Panc1 (cell line): ENCODE measurements at regions not wholly inside any gene's neighbourhood (a gene's known extent, or its start where the extent isn't known, plus 50 kb on each side); places are given as distances from the start of the nearest gene placed in this dataset.

Experiments
- ATAC-seq: fragments of 200-7000 bp; cut with Tn5 transposase; 2 replicates; pipeline ENCODE4 v1.9.1; 2020; ENCODE audit warnings: mild to moderate bottlenecking, moderate library complexity
- BruUV-seq: library from RNA; stranded (reverse); fragments of 400-500 nt; replicated peaks from 2 replicates; lab custom pipeline; 2021; lab: Mats Ljungman, UMichigan
- CTCF ChIA-PET: fragments of 300-600 bp; sonication (Branson Sonifier 250); formaldehyde crosslinking; loops from one replicate; lab custom pipeline; 2022; ENCODE audit warnings: antibody characterized with exemption; lab: Charles Lee
- POLR2A ChIA-PET: fragments of 300-600 bp; sonication (Branson Sonifier 250); formaldehyde crosslinking; loops from one replicate; lab custom pipeline; 2022; ENCODE audit warnings: antibody characterized with exemption; lab: Charles Lee
- DNase-seq: peaks from one replicate; pipeline ENCODE4 v3.0.0-alpha.2; 2010; ENCODE audit warnings: low read depth, low spot score
- H3K27ac ChIP-seq: 2 replicates; pipeline ENCODE4 v1.5.1; 2011; ENCODE audit warnings: mild to moderate bottlenecking, low read length, inconsistent platforms
- H3K27me3 ChIP-seq: fragments of 200-500 bp; sonication (Bioruptor generic); 2 replicates; pipeline ENCODE4 v1.6.0; 2014; ENCODE audit warnings: low read length, inconsistent platforms; ENCODE audit not compliant: control insufficient read depth, insufficient read depth
- H3K36me3 ChIP-seq: fragments of 200-500 bp; sonication (Bioruptor generic); 2 replicates; pipeline ENCODE4 v1.5.1; 2014; ENCODE audit warnings: inconsistent platforms, mild to moderate bottlenecking, low read length, moderate library complexity; ENCODE audit not compliant: control insufficient read depth, insufficient read depth
- H3K4me1 ChIP-seq: 2 replicates; pipeline ENCODE4 v1.5.1; 2011; ENCODE audit warnings: inconsistent platforms, mild to moderate bottlenecking, low read length, moderate library complexity; ENCODE audit not compliant: control insufficient read depth, insufficient read depth
- H3K4me3 ChIP-seq, 2 experiments: 2 replicates each; pipeline ENCODE4 v1.5.1; 2011 to 2012; ENCODE audit warnings: low read depth in 2 of 2, low read length in 2 of 2, mild to moderate bottlenecking in 2 of 2, inconsistent platforms in 1 of 2, moderate library complexity in 1 of 2
- H3K9me3 ChIP-seq: fragments of 200-500 bp; sonication (Bioruptor generic); 2 replicates; pipeline ENCODE4 v1.5.1; 2014; ENCODE audit warnings: low read depth, mild to moderate bottlenecking, inconsistent platforms, low read length, moderate library complexity; ENCODE audit not compliant: control insufficient read depth, insufficient read depth
- POLR2AphosphoS5 ChIP-seq: IDR thresholded peaks from 2 replicates; pipeline ENCODE4 v1.6.1; 2012; ENCODE audit warnings: mild to moderate bottlenecking, low read depth, low read length, moderate library complexity
- SIN3A ChIP-seq: IDR thresholded peaks from 2 replicates; pipeline ENCODE4 v1.6.1; 2012; ENCODE audit warnings: low read depth, mild to moderate bottlenecking, low read length, moderate library complexity, borderline replicate concordance; ENCODE audit not compliant: insufficient read depth
- TCF7L2 ChIP-seq: IDR thresholded peaks from 2 replicates; pipeline ENCODE4 v1.6.1; 2011; ENCODE audit warnings: mild to moderate bottlenecking, low read depth, low read length, inconsistent platforms
- in situ Hi-C: cut with HindIII; loops from 2 replicates; pipeline ENCODE4 v1.10.0; 2016; ENCODE audit warnings: low sequenced_read_pairs, low pct_unique_long_range_greater_than_20kb
- intact Hi-C: fragments of 100-400 bp; cut with micrococcal nuclease; formaldehyde crosslinking; loops from one replicate; pipeline ENCODE4 v1.10.0; 2022; ENCODE audit not compliant: unreplicated experiment
- TF ChIP-seq, protein P1 (sequence below), 2 experiments: IDR thresholded peaks; 2 replicates each; pipeline ENCODE4 v1.6.1; 2011 to 2012; ENCODE audit warnings: low read depth in 2 of 2, control low read depth in 1 of 2, low read length in 1 of 2, mild to moderate bottlenecking in 1 of 2, moderate library complexity in 1 of 2; ENCODE audit not compliant: insufficient read depth in 1 of 2
- TF ChIP-seq, protein P2 (sequence below): fragments of 450-650 bp; IDR thresholded peaks from 2 replicates; pipeline ENCODE4 v1.5.1; 2017; ENCODE audit warnings: mild to moderate bottlenecking

DNA sequence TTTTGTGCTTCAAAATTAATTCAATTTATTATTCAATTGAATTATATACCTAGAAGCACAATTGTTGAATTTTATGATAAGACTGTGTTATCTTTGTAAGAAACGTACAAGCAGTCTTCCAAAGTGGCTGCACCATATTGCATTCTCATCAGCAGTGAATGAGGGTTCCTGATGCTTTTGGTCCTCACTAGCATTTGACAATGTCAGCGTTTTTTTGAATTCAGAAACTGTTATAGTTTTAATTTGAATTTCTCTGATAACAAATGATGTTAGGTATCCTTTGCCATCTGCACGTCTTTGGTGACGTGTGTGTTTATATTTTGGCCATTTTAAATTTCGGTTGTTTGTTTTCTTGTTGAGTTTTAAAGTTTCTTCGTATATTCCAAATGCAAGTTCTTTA is 553.0 kb upstream of the ZP4 start:
- CTCF ChIA-PET: no interaction called here
- Histone ChIP-seq H3K4me1 (no peaks in the 10 kb centered on the region), H3K4me3 (no peak overlapping the region), H3K27me3 (no peaks in the 10 kb centered on the region), H3K27ac (no peak overlapping the region), H3K9me3 (no peaks in the 10 kb centered on the region), H3K36me3 (no peaks in the 10 kb centered on the region)
- no peak for ATAC-seq
- TF ChIP-seq SIN3A (no peak), TCF7L2 (no peak), POLR2AphosphoS5 (no peak)
- TF ChIP-seq, protein P1, sequence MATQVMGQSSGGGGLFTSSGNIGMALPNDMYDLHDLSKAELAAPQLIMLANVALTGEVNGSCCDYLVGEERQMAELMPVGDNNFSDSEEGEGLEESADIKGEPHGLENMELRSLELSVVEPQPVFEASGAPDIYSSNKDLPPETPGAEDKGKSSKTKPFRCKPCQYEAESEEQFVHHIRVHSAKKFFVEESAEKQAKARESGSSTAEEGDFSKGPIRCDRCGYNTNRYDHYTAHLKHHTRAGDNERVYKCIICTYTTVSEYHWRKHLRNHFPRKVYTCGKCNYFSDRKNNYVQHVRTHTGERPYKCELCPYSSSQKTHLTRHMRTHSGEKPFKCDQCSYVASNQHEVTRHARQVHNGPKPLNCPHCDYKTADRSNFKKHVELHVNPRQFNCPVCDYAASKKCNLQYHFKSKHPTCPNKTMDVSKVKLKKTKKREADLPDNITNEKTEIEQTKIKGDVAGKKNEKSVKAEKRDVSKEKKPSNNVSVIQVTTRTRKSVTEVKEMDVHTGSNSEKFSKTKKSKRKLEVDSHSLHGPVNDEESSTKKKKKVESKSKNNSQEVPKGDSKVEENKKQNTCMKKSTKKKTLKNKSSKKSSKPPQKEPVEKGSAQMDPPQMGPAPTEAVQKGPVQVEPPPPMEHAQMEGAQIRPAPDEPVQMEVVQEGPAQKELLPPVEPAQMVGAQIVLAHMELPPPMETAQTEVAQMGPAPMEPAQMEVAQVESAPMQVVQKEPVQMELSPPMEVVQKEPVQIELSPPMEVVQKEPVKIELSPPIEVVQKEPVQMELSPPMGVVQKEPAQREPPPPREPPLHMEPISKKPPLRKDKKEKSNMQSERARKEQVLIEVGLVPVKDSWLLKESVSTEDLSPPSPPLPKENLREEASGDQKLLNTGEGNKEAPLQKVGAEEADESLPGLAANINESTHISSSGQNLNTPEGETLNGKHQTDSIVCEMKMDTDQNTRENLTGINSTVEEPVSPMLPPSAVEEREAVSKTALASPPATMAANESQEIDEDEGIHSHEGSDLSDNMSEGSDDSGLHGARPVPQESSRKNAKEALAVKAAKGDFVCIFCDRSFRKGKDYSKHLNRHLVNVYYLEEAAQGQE (IDR thresholded peaks at IDR 0.05; ENCODE audit: insufficient read depth in 1 of 2, low read depth in 2 of 2, low read length in 1 of 2): no peak
- TF ChIP-seq, protein P2, sequence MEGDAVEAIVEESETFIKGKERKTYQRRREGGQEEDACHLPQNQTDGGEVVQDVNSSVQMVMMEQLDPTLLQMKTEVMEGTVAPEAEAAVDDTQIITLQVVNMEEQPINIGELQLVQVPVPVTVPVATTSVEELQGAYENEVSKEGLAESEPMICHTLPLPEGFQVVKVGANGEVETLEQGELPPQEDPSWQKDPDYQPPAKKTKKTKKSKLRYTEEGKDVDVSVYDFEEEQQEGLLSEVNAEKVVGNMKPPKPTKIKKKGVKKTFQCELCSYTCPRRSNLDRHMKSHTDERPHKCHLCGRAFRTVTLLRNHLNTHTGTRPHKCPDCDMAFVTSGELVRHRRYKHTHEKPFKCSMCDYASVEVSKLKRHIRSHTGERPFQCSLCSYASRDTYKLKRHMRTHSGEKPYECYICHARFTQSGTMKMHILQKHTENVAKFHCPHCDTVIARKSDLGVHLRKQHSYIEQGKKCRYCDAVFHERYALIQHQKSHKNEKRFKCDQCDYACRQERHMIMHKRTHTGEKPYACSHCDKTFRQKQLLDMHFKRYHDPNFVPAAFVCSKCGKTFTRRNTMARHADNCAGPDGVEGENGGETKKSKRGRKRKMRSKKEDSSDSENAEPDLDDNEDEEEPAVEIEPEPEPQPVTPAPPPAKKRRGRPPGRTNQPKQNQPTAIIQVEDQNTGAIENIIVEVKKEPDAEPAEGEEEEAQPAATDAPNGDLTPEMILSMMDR: no peak
- in situ Hi-C loops: no loop called here
- POLR2A ChIA-PET: no interaction called here
- no peak for DNase-seq
- intact Hi-C loops: no loop called here
- BruUV-seq: no TSS peak

DNA sequence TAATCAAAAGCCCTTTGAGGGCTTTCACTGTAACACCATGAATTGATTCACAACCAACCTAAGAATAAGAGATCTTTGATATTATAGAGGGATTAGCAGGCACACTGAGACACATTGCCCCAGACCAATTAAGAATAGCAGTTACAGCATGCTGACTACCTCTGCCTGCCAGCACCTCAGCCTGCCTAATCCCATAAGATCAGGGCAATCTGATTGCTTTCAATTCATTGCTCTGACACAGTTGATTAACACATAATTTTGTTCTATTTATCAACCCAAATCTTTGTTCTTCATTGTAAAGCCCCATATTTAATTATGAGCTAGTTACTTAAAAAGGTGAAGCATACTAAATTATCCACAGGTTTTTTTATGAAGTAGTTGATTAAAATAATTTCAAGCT is 548.8 kb upstream of the ZP4 start:
- no peaks in the 10 kb centered on the region for H3K9me3 ChIP-seq
- TF ChIP-seq, protein P2: no peak
- TF ChIP-seq TCF7L2 (no peak), SIN3A (no peak)
- POLR2A ChIA-PET: no interaction called here
- CTCF ChIA-PET: no interaction called here
- H3K4me1 ChIP-seq: no peaks in the 10 kb centered on the region
- in situ Hi-C loops (no loop called here), intact Hi-C loops (no loop called here)
- no peak for ATAC-seq
- H3K4me3 ChIP-seq: no peak overlapping the region
- H3K27ac ChIP-seq: no peak overlapping the region
- DNase-seq: no peak
- no TSS peak for BruUV-seq
- no peaks in the 10 kb centered on the region for H3K36me3 ChIP-seq
- H3K27me3 ChIP-seq: no peaks in the 10 kb centered on the region
